ENCODE measurements at regions not wholly inside any gene's neighbourhood (a gene's known extent, or its start where the extent isn't known, plus 50 kb on each side); places are given as distances from the start of the nearest gene placed in this dataset.

DNA sequence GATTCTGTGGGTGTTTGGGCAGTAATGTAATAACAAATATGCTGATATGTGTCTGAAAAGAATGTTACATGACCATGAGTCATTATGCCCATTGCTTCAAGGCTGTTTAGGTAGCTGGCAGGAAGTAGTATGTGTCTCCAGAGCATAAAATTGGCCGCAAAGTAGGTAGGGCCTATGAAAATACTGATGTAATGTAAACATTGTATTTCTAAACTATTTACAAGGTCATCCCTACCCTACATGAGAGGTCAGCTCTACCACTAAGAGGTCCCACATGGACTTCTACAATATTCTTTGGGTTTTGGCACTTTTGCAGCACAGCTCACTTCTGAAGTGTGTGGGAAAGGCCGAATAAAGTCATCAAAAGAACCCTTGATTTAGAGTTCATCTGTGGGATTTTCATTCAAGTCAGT, 301.9 kb downstream of the AHR start (continued):
- no peak for TF ChIP-seq ZNF557 (CRISPR knock-in tag; IDR thresholded peaks at IDR 0.05)
- TF ChIP-seq ZNF3 (CRISPR knock-in tag; IDR thresholded peaks at IDR 0.05) = no peak
- TF ChIP-seq ZNF781 (CRISPR knock-in tag; IDR thresholded peaks at IDR 0.05; ENCODE audit: borderline replicate concordance, not compliant biosample characterization) = no peak
- TF ChIP-seq ZNF180 (CRISPR knock-in tag; IDR thresholded peaks at IDR 0.05; ENCODE audit: borderline replicate concordance, low read depth) = no peak
- TF ChIP-seq PHF8 (CRISPR knock-in tag; IDR thresholded peaks at IDR 0.05) = no peak
- TF ChIP-seq PAX8 (CRISPR knock-in tag; IDR thresholded peaks at IDR 0.05; ENCODE audit: borderline replicate concordance) = no peak
- no peak for TF ChIP-seq ZFP1 (CRISPR knock-in tag; IDR thresholded peaks at IDR 0.05)
- TF ChIP-seq, protein P1, sequence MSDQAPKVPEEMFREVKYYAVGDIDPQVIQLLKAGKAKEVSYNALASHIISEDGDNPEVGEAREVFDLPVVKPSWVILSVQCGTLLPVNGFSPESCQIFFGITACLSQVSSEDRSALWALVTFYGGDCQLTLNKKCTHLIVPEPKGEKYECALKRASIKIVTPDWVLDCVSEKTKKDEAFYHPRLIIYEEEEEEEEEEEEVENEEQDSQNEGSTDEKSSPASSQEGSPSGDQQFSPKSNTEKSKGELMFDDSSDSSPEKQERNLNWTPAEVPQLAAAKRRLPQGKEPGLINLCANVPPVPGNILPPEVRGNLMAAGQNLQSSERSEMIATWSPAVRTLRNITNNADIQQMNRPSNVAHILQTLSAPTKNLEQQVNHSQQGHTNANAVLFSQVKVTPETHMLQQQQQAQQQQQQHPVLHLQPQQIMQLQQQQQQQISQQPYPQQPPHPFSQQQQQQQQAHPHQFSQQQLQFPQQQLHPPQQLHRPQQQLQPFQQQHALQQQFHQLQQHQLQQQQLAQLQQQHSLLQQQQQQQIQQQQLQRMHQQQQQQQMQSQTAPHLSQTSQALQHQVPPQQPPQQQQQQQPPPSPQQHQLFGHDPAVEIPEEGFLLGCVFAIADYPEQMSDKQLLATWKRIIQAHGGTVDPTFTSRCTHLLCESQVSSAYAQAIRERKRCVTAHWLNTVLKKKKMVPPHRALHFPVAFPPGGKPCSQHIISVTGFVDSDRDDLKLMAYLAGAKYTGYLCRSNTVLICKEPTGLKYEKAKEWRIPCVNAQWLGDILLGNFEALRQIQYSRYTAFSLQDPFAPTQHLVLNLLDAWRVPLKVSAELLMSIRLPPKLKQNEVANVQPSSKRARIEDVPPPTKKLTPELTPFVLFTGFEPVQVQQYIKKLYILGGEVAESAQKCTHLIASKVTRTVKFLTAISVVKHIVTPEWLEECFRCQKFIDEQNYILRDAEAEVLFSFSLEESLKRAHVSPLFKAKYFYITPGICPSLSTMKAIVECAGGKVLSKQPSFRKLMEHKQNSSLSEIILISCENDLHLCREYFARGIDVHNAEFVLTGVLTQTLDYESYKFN (CRISPR knock-in tag; conservative IDR thresholded peaks at IDR 0.05) = no peak
- TF ChIP-seq, protein P2, sequence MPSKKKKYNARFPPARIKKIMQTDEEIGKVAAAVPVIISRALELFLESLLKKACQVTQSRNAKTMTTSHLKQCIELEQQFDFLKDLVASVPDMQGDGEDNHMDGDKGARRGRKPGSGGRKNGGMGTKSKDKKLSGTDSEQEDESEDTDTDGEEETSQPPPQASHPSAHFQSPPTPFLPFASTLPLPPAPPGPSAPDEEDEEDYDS (CRISPR knock-in tag; IDR thresholded peaks at IDR 0.05) = no peak
- TF ChIP-seq, protein P3, sequence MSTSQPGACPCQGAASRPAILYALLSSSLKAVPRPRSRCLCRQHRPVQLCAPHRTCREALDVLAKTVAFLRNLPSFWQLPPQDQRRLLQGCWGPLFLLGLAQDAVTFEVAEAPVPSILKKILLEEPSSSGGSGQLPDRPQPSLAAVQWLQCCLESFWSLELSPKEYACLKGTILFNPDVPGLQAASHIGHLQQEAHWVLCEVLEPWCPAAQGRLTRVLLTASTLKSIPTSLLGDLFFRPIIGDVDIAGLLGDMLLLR (CRISPR knock-in tag; IDR thresholded peaks at IDR 0.05) = no peak
- no peak for TF ChIP-seq SOX6 (IDR thresholded peaks at IDR 0.05)
- TF ChIP-seq SOX6 (CRISPR knock-in tag; IDR thresholded peaks at IDR 0.05) = peak; percentile 34; the same call in 1 of the 2 replicates
- no peak for TF ChIP-seq POLR2AphosphoS2 (IDR thresholded peaks at IDR 0.05; ENCODE audit: low read depth, low read length)
- no peak for TF ChIP-seq NCOA1 (CRISPR knock-in tag; IDR thresholded peaks at IDR 0.05)
- peak; percentile 15; the same call in 1 of the 2 replicates for TF ChIP-seq ETV5 (CRISPR knock-in tag; IDR thresholded peaks at IDR 0.05; ENCODE audit: borderline replicate concordance)
- no peak for TF ChIP-seq ZFP82 (CRISPR knock-in tag; IDR thresholded peaks at IDR 0.05; ENCODE audit: borderline replicate concordance)
- peak; percentile 57 for TF ChIP-seq NR2F6 (IDR thresholded peaks at IDR 0.05)
- TF ChIP-seq NR2F6 (CRISPR knock-in tag; IDR thresholded peaks at IDR 0.05) = peak; percentile 60; the same call in 1 of the 2 replicates
- TF ChIP-seq GLI4 (CRISPR knock-in tag; IDR thresholded peaks at IDR 0.05; ENCODE audit: borderline replicate concordance) = no peak
- TF ChIP-seq, protein P4, sequence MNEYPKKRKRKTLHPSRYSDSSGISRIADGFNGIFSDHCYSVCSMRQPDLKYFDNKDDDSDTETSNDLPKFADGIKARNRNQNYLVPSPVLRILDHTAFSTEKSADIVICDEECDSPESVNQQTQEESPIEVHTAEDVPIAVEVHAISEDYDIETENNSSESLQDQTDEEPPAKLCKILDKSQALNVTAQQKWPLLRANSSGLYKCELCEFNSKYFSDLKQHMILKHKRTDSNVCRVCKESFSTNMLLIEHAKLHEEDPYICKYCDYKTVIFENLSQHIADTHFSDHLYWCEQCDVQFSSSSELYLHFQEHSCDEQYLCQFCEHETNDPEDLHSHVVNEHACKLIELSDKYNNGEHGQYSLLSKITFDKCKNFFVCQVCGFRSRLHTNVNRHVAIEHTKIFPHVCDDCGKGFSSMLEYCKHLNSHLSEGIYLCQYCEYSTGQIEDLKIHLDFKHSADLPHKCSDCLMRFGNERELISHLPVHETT (CRISPR knock-in tag; conservative IDR thresholded peaks at IDR 0.05) = no peak
- no peak for TF ChIP-seq HNRNPK (IDR thresholded peaks at IDR 0.05; ENCODE audit: low read depth, low read length, poor library complexity, severe bottlenecking)
- TF ChIP-seq RAD21 (CRISPR knock-in tag; IDR thresholded peaks at IDR 0.05) = no peak
- TF ChIP-seq, protein P5, sequence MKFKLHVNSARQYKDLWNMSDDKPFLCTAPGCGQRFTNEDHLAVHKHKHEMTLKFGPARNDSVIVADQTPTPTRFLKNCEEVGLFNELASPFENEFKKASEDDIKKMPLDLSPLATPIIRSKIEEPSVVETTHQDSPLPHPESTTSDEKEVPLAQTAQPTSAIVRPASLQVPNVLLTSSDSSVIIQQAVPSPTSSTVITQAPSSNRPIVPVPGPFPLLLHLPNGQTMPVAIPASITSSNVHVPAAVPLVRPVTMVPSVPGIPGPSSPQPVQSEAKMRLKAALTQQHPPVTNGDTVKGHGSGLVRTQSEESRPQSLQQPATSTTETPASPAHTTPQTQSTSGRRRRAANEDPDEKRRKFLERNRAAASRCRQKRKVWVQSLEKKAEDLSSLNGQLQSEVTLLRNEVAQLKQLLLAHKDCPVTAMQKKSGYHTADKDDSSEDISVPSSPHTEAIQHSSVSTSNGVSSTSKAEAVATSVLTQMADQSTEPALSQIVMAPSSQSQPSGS (CRISPR knock-in tag; IDR thresholded peaks at IDR 0.05) = no peak
- TF ChIP-seq ZNF615 (CRISPR knock-in tag; IDR thresholded peaks at IDR 0.05; ENCODE audit: borderline replicate concordance) = no peak
- peak; percentile 91 for TF ChIP-seq FOSL2 (CRISPR knock-in tag; IDR thresholded peaks at IDR 0.05)
- TF ChIP-seq MYC (CRISPR knock-in tag; IDR thresholded peaks at IDR 0.05; ENCODE audit: borderline replicate concordance) = no peak
- TF ChIP-seq ZBTB1 (CRISPR knock-in tag; IDR thresholded peaks at IDR 0.05; ENCODE audit: borderline replicate concordance) = no peak

Data from HepG2 (cell line).